ENCODE measurements at regions not wholly inside any gene's neighbourhood (a gene's known extent, or its start where the extent isn't known, plus 50 kb on each side); places are given as distances from the start of the nearest gene placed in this dataset.
"Not testable (repeated sequence)": the region's sequence is repeated elsewhere in the genome, so short reads cannot be mapped to it uniquely, and the experiment has no call there.

GRCh38 chr13:56457535-56458190, 683.1 kb upstream of the PRR20A start:
- DNase-seq (ENCODE audit: low read depth), result no peak

- no peak for DNase-seq (ENCODE audit: low read depth)
These were observed 681.4 kb upstream of the PRR20A start for GRCh38 chr13:56459286-56459685.

DNA sequence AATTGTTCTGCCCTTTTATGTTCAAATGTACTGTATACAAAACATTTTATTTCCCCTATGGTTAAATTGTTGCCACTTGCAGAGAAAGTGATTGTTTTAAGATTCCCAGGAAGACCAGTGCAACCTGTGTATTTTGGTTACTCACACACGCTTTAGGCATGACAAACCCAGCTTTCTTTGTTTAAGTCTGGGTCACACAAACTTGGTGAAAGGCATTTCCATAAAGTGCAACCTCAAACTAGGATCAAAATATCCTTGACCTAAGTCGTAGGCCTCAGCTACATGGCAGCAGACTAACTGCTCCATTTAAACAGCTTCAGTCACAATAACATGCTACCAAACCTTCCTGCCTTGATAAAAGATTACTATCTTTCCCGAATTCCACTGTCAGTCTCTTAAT, 639.0 kb upstream of the PRR20A start:
- no peak for DNase-seq (ENCODE audit: low read depth)

GRCh38 chr13:56510836-56511235, 629.9 kb upstream of the PRR20A start:
- no peak for DNase-seq (ENCODE audit: low read depth)

GRCh38 chr13:56512336-56512735, 628.4 kb upstream of the PRR20A start:
- not testable (repeated sequence) for DNase-seq (ENCODE audit: low read depth)

DNA sequence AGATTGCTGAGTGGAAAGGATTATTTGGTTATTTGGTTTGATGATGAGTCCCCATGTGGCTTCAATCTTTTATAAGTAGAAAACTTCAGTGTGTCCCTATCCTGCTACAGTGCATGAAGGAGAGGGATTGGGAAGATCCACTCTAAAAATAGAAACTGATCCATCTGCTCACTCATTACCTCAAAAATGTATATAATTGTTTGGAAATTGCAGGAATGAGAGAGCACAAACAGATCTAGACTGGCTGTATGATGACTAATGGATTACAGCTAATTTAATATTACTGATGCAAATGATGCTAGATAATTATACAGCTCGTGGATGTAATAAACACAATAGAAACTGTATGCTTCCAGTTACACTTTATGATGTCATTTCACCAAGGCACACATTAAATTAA, 625.3 kb upstream of the PRR20A start:
- DNase-seq (ENCODE audit: low read depth), result no peak

DNA sequence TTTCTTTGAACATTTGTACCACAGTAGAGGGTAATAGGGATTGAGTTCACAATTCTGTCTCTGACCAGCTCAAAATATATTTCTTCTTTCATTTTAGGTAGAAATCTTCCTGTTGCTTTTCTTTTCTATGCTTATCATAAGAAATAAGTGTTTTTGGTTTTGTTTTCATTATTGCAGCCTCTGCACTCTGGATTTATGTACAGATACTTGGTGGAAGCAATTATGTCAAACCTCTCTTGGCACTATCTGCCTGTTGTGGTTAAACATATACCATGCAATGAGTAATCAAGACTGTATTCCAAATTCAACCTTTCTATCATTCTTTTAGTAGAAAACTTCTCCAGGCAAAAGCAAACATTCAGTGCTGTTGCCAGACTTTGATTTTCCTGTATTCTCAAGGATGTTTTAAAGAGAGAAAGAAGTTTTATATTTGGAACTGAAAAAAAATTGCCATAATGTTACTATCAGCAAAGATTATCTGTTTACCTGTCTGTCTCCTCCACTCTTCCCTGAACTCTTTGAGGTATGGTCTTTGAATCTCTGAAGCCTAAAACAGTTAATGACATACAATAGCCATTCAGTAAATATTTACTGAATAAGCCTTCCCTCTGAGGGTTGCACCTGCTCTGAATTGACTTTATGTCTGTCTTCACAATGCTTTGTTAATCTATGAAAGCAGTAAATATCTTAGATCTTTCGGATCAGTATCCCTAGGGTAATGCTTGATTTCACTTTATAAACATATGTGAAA, 612.5 kb upstream of the PRR20A start:
- no peak for DNase-seq (ENCODE audit: low read depth)

- DNase-seq (ENCODE audit: low read depth), result no peak
These were observed 610.6 kb upstream of the PRR20A start for GRCh38 chr13:56530096-56530495.

GRCh38 chr13:56547921-56548320, 592.8 kb upstream of the PRR20A start:
- DNase-seq (ENCODE audit: low read depth), result not testable (repeated sequence)

- DNase-seq (ENCODE audit: low read depth), result no peak
These were observed 581.9 kb upstream of the PRR20A start for GRCh38 chr13:56558698-56559320.

GRCh38 chr13:56561327-56561726, 579.4 kb upstream of the PRR20A start:
- DNase-seq (ENCODE audit: low read depth), result no peak

DNA sequence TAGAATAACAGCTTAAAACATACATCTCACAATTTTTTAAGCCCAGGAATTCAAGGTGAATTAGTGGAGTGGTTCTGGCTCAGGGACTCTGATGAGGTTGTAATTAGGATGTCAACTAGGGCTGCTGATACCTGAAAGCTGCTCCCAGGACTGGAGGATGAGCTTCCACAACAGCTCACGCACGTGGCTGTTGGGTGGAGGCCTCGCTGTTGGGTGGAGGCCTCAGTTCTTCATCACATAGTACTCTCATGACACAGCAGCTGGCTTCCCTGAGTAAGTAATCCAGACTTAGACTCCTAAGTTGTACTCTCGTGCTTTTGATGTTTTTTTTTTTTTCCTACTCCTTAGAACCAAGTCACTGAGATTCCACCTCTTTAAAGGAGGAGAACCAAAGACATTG, 577.1 kb upstream of the PRR20A start:
- DNase-seq (ENCODE audit: low read depth), result no peak

DNA sequence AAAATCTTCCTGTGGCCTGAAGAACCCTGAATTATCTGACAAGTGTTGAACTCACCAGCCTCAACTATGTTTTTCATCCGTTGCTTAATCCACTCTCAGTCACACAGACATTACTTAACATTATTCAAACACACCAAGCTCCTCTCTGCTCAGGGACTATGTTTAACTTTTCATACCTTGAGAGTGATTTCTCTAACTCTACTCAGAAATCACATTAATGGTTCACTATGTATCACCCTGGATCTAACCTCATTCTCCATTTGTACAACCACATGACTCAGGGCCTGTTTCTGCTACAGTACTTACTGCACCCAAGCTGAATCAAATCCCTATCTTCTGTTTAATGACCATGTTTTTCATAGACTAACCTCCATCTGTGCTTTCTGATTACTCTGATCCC, 553.7 kb upstream of the PRR20A start:
- no peak for DNase-seq (ENCODE audit: low read depth)

DNA sequence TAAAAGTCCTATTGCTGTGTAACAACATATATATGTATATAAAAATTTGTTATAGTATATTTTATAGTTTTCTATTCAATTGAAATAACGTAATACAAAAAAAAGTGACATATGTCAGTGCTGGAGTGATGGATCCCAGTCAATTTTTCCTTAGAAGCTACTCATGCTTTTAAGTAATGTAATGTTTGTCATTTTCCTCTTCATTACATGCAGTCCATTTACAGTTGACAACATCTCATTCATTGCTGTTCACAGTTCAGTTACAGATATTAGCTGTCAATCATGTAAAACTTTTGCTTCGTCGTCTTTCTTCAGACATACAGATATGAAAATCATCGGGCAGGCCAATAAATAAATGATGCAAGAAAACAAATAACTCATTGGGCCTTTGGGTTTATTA, 525.1 kb upstream of the PRR20A start:
- DNase-seq (ENCODE audit: low read depth), result no peak

DNA sequence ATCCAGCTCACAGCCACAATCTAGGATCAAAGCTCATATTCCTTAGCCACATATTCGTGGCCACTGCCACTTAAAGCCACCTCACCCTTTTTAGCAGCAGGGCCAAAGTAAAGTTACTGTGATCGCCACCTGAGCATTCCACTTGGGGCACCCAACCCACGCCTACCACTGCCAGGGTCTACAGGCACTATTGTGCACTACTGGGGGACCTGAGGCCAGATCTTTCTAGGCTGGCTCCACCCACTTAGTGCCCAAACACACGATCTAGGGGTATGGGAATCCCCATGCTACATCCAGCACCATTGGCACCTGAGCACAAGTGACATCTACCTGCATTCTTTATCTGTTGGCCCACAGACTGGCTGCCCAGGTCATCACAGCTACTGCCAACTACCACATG, 517.9 kb upstream of the PRR20A start:
- DNase-seq (ENCODE audit: low read depth), result no peak

DNA sequence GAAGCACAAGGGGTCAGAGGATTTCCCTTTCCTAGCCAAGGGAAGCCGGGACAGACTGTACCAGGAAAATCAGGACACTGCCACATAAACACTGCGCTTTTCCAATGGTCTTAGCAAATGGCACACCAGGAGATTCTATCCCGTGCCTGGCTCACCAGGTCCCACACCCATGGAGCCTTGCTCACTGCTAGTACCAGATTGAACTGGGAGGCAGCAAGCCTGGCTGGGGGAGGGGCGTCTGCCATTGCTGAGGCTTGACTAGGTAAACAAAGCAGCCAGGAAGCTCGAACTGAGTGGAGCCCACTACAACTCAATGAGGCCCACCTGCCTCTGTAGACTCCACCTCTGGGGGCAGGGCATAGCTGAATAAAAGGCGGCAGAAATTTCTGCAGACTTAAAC, 511.8 kb upstream of the PRR20A start:
- DNase-seq (ENCODE audit: low read depth), result not testable (repeated sequence)

DNA sequence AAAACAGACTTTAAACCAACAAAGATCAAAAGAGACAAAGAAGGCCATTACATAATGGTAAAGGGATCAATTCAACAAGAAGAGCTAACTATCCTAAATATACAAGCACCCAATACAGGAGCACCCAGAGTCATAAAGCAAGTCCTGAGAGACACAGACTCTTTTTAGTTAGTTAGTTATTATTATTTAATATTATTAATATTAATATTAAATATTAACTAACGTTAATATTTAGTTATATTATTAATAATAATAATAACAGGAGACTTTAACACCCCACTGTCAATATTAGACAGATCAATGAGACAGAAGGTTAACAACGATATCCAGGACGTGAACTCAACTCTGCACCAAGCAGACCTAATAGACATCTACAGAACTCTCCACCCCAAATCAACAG, 509.7 kb upstream of the PRR20A start:
- DNase-seq (ENCODE audit: low read depth), result not testable (repeated sequence)

GRCh38 chr13:56653043-56653442, 487.7 kb upstream of the PRR20A start:
- no peak for DNase-seq (ENCODE audit: low read depth)

- DNase-seq (ENCODE audit: low read depth), result no peak
These were observed 481.7 kb upstream of the PRR20A start for GRCh38 chr13:56659041-56659471.

GRCh38 chr13:56670563-56670962, 470.2 kb upstream of the PRR20A start:
- no peak for DNase-seq (ENCODE audit: low read depth)

DNA sequence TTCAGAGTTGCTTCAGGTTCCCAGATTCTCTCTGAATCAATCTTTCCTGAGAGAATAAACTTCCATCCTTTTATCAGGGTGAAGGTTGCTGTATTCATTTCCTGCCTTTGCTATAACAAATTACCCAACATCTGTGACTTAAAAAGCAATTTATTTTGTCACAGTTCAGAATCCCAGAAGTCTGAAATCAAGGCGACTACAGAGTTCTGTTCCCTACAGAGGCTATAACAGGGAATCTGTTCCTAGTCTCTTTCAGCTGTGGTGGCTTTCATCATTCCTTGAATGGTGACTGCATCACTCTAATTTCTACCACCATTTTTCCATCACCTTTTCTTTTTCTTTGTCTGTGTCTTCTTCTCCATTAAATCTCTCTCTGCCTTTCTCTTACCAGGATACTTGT, 459.3 kb upstream of the PRR20A start:
- DNase-seq (ENCODE audit: low read depth), result no peak

DNA sequence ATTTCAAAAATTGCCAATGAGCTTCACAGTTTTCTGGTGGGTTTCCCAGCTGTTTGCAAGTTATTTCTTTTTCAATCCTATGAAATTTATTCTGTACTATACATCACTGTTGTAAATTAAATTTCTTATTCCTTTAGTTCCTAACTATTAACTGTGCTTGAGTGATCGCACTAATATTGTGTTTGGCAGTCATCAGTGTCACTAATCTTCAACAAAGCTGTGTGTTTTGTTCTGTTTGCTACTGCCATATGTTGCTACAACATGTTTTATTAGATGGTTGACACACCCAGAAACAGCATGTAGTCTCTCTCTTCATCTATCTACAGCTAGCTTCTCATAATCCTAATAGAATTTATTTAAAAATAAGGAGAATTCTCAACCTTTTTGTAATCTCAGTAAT, 453.6 kb upstream of the PRR20A start:
- DNase-seq (ENCODE audit: low read depth), result no peak

DNA sequence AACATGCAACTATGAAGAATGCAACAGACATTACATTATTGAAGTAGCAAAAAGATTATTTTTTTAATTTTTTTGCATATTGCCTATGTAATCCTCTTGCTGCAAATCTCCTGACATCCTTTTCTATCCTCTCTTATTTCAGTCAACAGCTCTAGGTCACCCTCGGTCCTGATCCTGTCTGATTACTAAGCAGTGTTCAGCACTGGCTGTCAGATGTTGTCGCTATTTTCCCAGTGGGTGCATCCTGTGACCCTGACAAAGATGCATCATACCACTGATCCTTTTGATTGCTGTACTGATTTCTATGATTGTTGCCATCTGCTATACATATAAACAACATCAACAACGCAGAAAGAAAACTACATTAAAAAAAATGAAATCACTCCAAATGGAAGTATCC, 443.7 kb upstream of the PRR20A start:
- DNase-seq (ENCODE audit: low read depth), result no peak
